ENCODE measurements at regions not wholly inside any gene's neighbourhood (a gene's known extent, or its start where the extent isn't known, plus 50 kb on each side); places are given as distances from the start of the nearest gene placed in this dataset.

- no peak for TF ChIP-seq NFIC (IDR thresholded peaks at IDR 0.05)
- TF ChIP-seq EP300 (IDR thresholded peaks at IDR 0.05; ENCODE audit: borderline replicate concordance), result no peak
- no peak for TF ChIP-seq CREB1 (IDR thresholded peaks at IDR 0.05; ENCODE audit: low read depth)
- TF ChIP-seq YY1 (IDR thresholded peaks at IDR 0.05; ENCODE audit: low read depth), result no peak
- TF ChIP-seq, protein P1, sequence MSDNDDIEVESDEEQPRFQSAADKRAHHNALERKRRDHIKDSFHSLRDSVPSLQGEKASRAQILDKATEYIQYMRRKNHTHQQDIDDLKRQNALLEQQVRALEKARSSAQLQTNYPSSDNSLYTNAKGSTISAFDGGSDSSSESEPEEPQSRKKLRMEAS (IDR thresholded peaks at IDR 0.05), result no peak
- TF ChIP-seq FOXM1 (IDR thresholded peaks at IDR 0.05; ENCODE audit: borderline replicate concordance, low read depth), result no peak
- TF ChIP-seq TAF1 (IDR thresholded peaks at IDR 0.05; ENCODE audit: low read depth), result no peak
- no peak for TF ChIP-seq CEBPB (IDR thresholded peaks at IDR 0.05)
- TF ChIP-seq RAD21 (IDR thresholded peaks at IDR 0.05; ENCODE audit: low read depth), result no peak
- TF ChIP-seq, protein P2, sequence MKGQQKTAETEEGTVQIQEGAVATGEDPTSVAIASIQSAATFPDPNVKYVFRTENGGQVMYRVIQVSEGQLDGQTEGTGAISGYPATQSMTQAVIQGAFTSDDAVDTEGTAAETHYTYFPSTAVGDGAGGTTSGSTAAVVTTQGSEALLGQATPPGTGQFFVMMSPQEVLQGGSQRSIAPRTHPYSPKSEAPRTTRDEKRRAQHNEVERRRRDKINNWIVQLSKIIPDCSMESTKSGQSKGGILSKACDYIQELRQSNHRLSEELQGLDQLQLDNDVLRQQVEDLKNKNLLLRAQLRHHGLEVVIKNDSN (IDR thresholded peaks at IDR 0.05), result no peak
- TF ChIP-seq REST (IDR thresholded peaks at IDR 0.05; ENCODE audit: low read depth), result no peak
- TF ChIP-seq TCF12 (IDR thresholded peaks at IDR 0.05; ENCODE audit: low read depth), result no peak
These were observed 328.0 kb upstream of the ZNF507 start for GRCh38 chr19:32017176-32017953.

Data from Ishikawa (cell line).